ENCODE measurements at regions not wholly inside any gene's neighbourhood (a gene's known extent, or its start where the extent isn't known, plus 50 kb on each side); places are given as distances from the start of the nearest gene placed in this dataset.

- no peaks in the 10 kb centered on the region for H3K4me1 ChIP-seq (ENCODE audit: control insufficient read depth in 2 of 2, insufficient read depth in 2 of 2, low read length in 1 of 2)
- H3K36me3 ChIP-seq (ENCODE audit: control insufficient read depth in 2 of 2, insufficient read depth in 2 of 2, low read length in 1 of 2): no peaks in the 10 kb centered on the region
- H3K9me3 ChIP-seq (ENCODE audit: control insufficient read depth in 2 of 2, insufficient read depth in 1 of 2, low read depth in 1 of 2, low read length in 1 of 2): no peaks in the 10 kb centered on the region
- no peaks in the 10 kb centered on the region for H3K27me3 ChIP-seq (ENCODE audit: control insufficient read depth in 1 of 2, insufficient read depth in 2 of 2, low read length in 2 of 2)
- H3K27ac ChIP-seq (ENCODE audit: low read depth in 2 of 2, low read length in 1 of 2): no peak overlapping the region
- WGBS, 2 donors: 88 to 92% methylated on average over 5 of the region's 5 CpGs
- no peak overlapping the region for H3K4me3 ChIP-seq (ENCODE audit: low read depth in 1 of 2, low read length in 2 of 2)
Measured at GRCh38 chr5:123960526-123960925, 448.5 kb downstream of the CSNK1G3 start.

- Histone ChIP-seq H3K36me3 (ENCODE audit: control insufficient read depth in 2 of 2, insufficient read depth in 2 of 2, low read length in 1 of 2) (no peaks in the 10 kb centered on the region), H3K27ac (ENCODE audit: low read depth in 2 of 2, low read length in 1 of 2) (no peak overlapping the region), H3K27me3 (ENCODE audit: control insufficient read depth in 1 of 2, insufficient read depth in 2 of 2, low read length in 2 of 2) (no peaks in the 10 kb centered on the region), H3K4me3 (ENCODE audit: low read depth in 1 of 2, low read length in 2 of 2) (no peak overlapping the region), H3K9me3 (ENCODE audit: control insufficient read depth in 2 of 2, insufficient read depth in 1 of 2, low read depth in 1 of 2, low read length in 1 of 2) (no peaks in the 10 kb centered on the region), H3K4me1 (ENCODE audit: control insufficient read depth in 2 of 2, insufficient read depth in 2 of 2, low read length in 1 of 2) (no peaks in the 10 kb centered on the region)
- 55 to 68% methylated on average over 3 of the region's 3 CpGs for WGBS, 2 donors
Measured at GRCh38 chr5:123951582-123951977, 439.6 kb downstream of the CSNK1G3 start.

GRCh38 chr5:123950701-123951581, 439.0 kb downstream of the CSNK1G3 start:
- WGBS, 2 donors: 84 to 86% methylated on average over 10 of the region's 10 CpGs
- H3K27me3 ChIP-seq (ENCODE audit: control insufficient read depth in 1 of 2, insufficient read depth in 2 of 2, low read length in 2 of 2): no peaks in the 10 kb centered on the region

GRCh38 chr5:123949807-123950340, 437.9 kb downstream of the CSNK1G3 start:
- 90 to 97% methylated on average over 6 of the region's 6 CpGs for WGBS, 2 donors
- no peaks in the 10 kb centered on the region for H3K36me3 ChIP-seq (ENCODE audit: control insufficient read depth in 2 of 2, insufficient read depth in 2 of 2, low read length in 1 of 2)

More at GRCh38 chr5:123950701-123951581, 439.0 kb downstream of the CSNK1G3 start:
- Histone ChIP-seq H3K9me3 (ENCODE audit: control insufficient read depth in 2 of 2, insufficient read depth in 1 of 2, low read depth in 1 of 2, low read length in 1 of 2) (no peaks in the 10 kb centered on the region), H3K4me3 (ENCODE audit: low read depth in 1 of 2, low read length in 2 of 2) (no peak overlapping the region), H3K36me3 (ENCODE audit: control insufficient read depth in 2 of 2, insufficient read depth in 2 of 2, low read length in 1 of 2) (no peaks in the 10 kb centered on the region), H3K4me1 (ENCODE audit: control insufficient read depth in 2 of 2, insufficient read depth in 2 of 2, low read length in 1 of 2) (no peaks in the 10 kb centered on the region), H3K27ac (ENCODE audit: low read depth in 2 of 2, low read length in 1 of 2) (no peak overlapping the region)

GRCh38 chr5:123949043-123949804, 437.2 kb downstream of the CSNK1G3 start:
- Histone ChIP-seq H3K9me3 (ENCODE audit: control insufficient read depth in 2 of 2, insufficient read depth in 1 of 2, low read depth in 1 of 2, low read length in 1 of 2) (no peaks in the 10 kb centered on the region), H3K36me3 (ENCODE audit: control insufficient read depth in 2 of 2, insufficient read depth in 2 of 2, low read length in 1 of 2) (no peaks in the 10 kb centered on the region), H3K4me3 (ENCODE audit: low read depth in 1 of 2, low read length in 2 of 2) (no peak overlapping the region), H3K27ac (ENCODE audit: low read depth in 2 of 2, low read length in 1 of 2) (no peak overlapping the region), H3K4me1 (ENCODE audit: control insufficient read depth in 2 of 2, insufficient read depth in 2 of 2, low read length in 1 of 2) (no peaks in the 10 kb centered on the region), H3K27me3 (ENCODE audit: control insufficient read depth in 1 of 2, insufficient read depth in 2 of 2, low read length in 2 of 2) (no peaks in the 10 kb centered on the region)
- 97 to 98% methylated on average over 32 of the region's 32 CpGs for WGBS, 2 donors

More at GRCh38 chr5:123949807-123950340, 437.9 kb downstream of the CSNK1G3 start:
- H3K27me3 ChIP-seq (ENCODE audit: control insufficient read depth in 1 of 2, insufficient read depth in 2 of 2, low read length in 2 of 2): no peaks in the 10 kb centered on the region
- H3K9me3 ChIP-seq (ENCODE audit: control insufficient read depth in 2 of 2, insufficient read depth in 1 of 2, low read depth in 1 of 2, low read length in 1 of 2): no peaks in the 10 kb centered on the region
- no peaks in the 10 kb centered on the region for H3K4me1 ChIP-seq (ENCODE audit: control insufficient read depth in 2 of 2, insufficient read depth in 2 of 2, low read length in 1 of 2)
- no peak overlapping the region for H3K4me3 ChIP-seq (ENCODE audit: low read depth in 1 of 2, low read length in 2 of 2)
- no peak overlapping the region for H3K27ac ChIP-seq (ENCODE audit: low read depth in 2 of 2, low read length in 1 of 2)

GRCh38 chr5:123947797-123948196, 435.8 kb downstream of the CSNK1G3 start:
- 88 to 91% methylated on average over 2 of the region's 2 CpGs for WGBS, 2 donors
- Histone ChIP-seq H3K4me3 (ENCODE audit: low read depth in 1 of 2, low read length in 2 of 2) (no peak overlapping the region), H3K4me1 (ENCODE audit: control insufficient read depth in 2 of 2, insufficient read depth in 2 of 2, low read length in 1 of 2) (no peaks in the 10 kb centered on the region), H3K36me3 (ENCODE audit: control insufficient read depth in 2 of 2, insufficient read depth in 2 of 2, low read length in 1 of 2) (no peaks in the 10 kb centered on the region), H3K27ac (ENCODE audit: low read depth in 2 of 2, low read length in 1 of 2) (no peak overlapping the region), H3K9me3 (ENCODE audit: control insufficient read depth in 2 of 2, insufficient read depth in 1 of 2, low read depth in 1 of 2, low read length in 1 of 2) (no peaks in the 10 kb centered on the region), H3K27me3 (ENCODE audit: control insufficient read depth in 1 of 2, insufficient read depth in 2 of 2, low read length in 2 of 2) (no peaks in the 10 kb centered on the region)

GRCh38 chr5:123945548-123945947, 433.6 kb downstream of the CSNK1G3 start:
- H3K36me3 ChIP-seq (ENCODE audit: control insufficient read depth in 2 of 2, insufficient read depth in 2 of 2, low read length in 1 of 2): no peaks in the 10 kb centered on the region
- 74 to 83% methylated on average over 1 of the region's 1 CpG for WGBS, 2 donors

GRCh38 chr5:123943151-123943550, 431.2 kb downstream of the CSNK1G3 start:
- H3K27me3 ChIP-seq (ENCODE audit: control insufficient read depth in 1 of 2, insufficient read depth in 2 of 2, low read length in 2 of 2): no peaks in the 10 kb centered on the region
- no peaks in the 10 kb centered on the region for H3K36me3 ChIP-seq (ENCODE audit: control insufficient read depth in 2 of 2, insufficient read depth in 2 of 2, low read length in 1 of 2)
- H3K9me3 ChIP-seq (ENCODE audit: control insufficient read depth in 2 of 2, insufficient read depth in 1 of 2, low read depth in 1 of 2, low read length in 1 of 2): peaks cover 0 to 5% of the 10 kb centered on the region in 2 donors
- no peaks in the 10 kb centered on the region for H3K4me1 ChIP-seq (ENCODE audit: control insufficient read depth in 2 of 2, insufficient read depth in 2 of 2, low read length in 1 of 2)
- H3K4me3 ChIP-seq (ENCODE audit: low read depth in 1 of 2, low read length in 2 of 2): no peak overlapping the region
- no peak overlapping the region for H3K27ac ChIP-seq (ENCODE audit: low read depth in 2 of 2, low read length in 1 of 2)

More at GRCh38 chr5:123945548-123945947, 433.6 kb downstream of the CSNK1G3 start:
- H3K27ac ChIP-seq (ENCODE audit: low read depth in 2 of 2, low read length in 1 of 2): no peak overlapping the region
- H3K9me3 ChIP-seq (ENCODE audit: control insufficient read depth in 2 of 2, insufficient read depth in 1 of 2, low read depth in 1 of 2, low read length in 1 of 2): peaks cover 0 to 5% of the 10 kb centered on the region in 2 donors
- no peaks in the 10 kb centered on the region for H3K27me3 ChIP-seq (ENCODE audit: control insufficient read depth in 1 of 2, insufficient read depth in 2 of 2, low read length in 2 of 2)
- no peaks in the 10 kb centered on the region for H3K4me1 ChIP-seq (ENCODE audit: control insufficient read depth in 2 of 2, insufficient read depth in 2 of 2, low read length in 1 of 2)
- H3K4me3 ChIP-seq (ENCODE audit: low read depth in 1 of 2, low read length in 2 of 2): no peak overlapping the region

- no peaks in the 10 kb centered on the region for H3K36me3 ChIP-seq (ENCODE audit: control insufficient read depth in 2 of 2, insufficient read depth in 2 of 2, low read length in 1 of 2)
- no peaks in the 10 kb centered on the region for H3K4me1 ChIP-seq (ENCODE audit: control insufficient read depth in 2 of 2, insufficient read depth in 2 of 2, low read length in 1 of 2)
- H3K4me3 ChIP-seq (ENCODE audit: low read depth in 1 of 2, low read length in 2 of 2): no peak overlapping the region
- H3K9me3 ChIP-seq (ENCODE audit: control insufficient read depth in 2 of 2, insufficient read depth in 1 of 2, low read depth in 1 of 2, low read length in 1 of 2): peaks cover 5 to 9% of the 10 kb centered on the region in 2 donors
- H3K27ac ChIP-seq (ENCODE audit: low read depth in 2 of 2, low read length in 1 of 2): no peak overlapping the region
- H3K27me3 ChIP-seq (ENCODE audit: control insufficient read depth in 1 of 2, insufficient read depth in 2 of 2, low read length in 2 of 2): no peaks in the 10 kb centered on the region
Measured at GRCh38 chr5:123940416-123940815, 428.4 kb downstream of the CSNK1G3 start.

Data from esophagus (tissue), 2 donors.